ENCODE measurements at regions not wholly inside any gene's neighbourhood (a gene's known extent, or its start where the extent isn't known, plus 50 kb on each side); places are given as distances from the start of the nearest gene placed in this dataset.

DNA sequence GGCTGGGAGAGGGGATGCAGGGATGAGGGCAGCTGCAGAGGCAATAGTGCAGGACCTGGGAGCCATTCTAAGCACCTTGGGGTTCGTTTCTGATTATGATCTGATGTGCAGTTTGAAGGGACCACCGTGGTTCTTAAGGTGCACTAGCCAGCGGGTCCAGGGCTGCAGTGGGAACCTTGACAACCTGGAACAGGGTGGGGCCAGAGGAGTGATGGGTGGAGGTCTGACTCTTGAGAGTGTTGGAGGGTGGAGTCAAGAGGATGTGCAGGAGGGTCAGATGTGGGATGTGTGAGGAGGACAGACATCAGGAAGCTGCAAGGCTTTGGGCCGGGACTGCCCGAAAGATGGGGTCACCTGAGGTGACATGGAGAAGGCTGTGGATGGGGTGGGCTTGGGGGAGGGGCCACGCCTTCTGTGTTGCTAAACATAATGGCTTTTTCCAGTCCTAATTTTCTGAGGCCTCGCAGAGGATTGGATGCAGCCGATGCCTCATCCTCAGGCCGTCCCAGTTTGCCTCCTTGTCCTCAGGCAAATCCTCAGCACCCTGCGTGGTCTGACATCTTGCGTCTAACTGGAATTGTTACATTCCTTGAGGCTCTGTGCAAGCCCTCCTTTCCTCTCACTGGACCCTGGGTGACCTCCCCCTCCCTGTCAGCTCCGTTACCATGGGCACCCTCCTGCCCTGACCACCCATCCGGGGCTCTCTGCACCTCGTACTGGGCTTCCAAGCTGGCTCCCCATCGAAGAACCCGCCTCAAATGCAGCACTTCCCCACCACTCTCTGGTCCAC, 61.4 kb upstream of the TRPM1 start:
- TF ChIP-seq NR2C2 (IDR thresholded peaks at IDR 0.05; ENCODE audit: borderline replicate concordance, control insufficient read depth, insufficient read length, low read depth) (no peak), RAD21 (IDR thresholded peaks at IDR 0.05; ENCODE audit: insufficient read depth, low read depth, low read length) (no peak)
